IMR-90 (cell line): ENCODE measurements at regions not wholly inside any gene's neighbourhood (a gene's known extent, or its start where the extent isn't known, plus 50 kb on each side); places are given as distances from the start of the nearest gene placed in this dataset.

Experiments
- ATAC-seq: fragments of 200-7000 bp; cut with Tn5 transposase; 2 replicates; pipeline ENCODE4 v1.9.1; 2020; ENCODE audit warnings: low read depth, mild to moderate bottlenecking, moderate library complexity
- BruUV-seq: library from RNA; stranded (reverse); fragments of 400-500 nt; replicated peaks from 2 replicates; lab custom pipeline; 2021; lab: Mats Ljungman, UMichigan
- CTCF ChIA-PET: fragments of 300-600 bp; formaldehyde crosslinking; extraction: SDS; loops from one replicate; lab custom pipeline; 2021; ENCODE audit warnings: antibody characterized with exemption; lab: Yijun Ruan, JAX
- POLR2A ChIA-PET: fragments of 300-600 bp; sonication (Branson Sonifier 250); formaldehyde crosslinking; loops from one replicate; lab custom pipeline; 2022; ENCODE audit warnings: antibody characterized with exemption; ENCODE audit not compliant: unreplicated experiment; lab: Charles Lee
- DNase-seq: peaks from one replicate; pipeline ENCODE4 v3.0.0; 2013
- H2AFZ ChIP-seq: replicated peaks from 2 replicates; pipeline ENCODE3; 2013; ENCODE audit warnings: low read length, mild to moderate bottlenecking; ENCODE audit not compliant: poor library complexity
- H2AK5ac ChIP-seq: 2 replicates; pipeline ENCODE4 v1.6.1; 2013; ENCODE audit warnings: low read depth, low read length, inconsistent platforms
- H2AK9ac ChIP-seq: replicated peaks from 2 replicates; pipeline ENCODE3; 2013; ENCODE audit warnings: mild to moderate bottlenecking, low read depth, low read length, moderate library complexity; ENCODE audit not compliant: poor library complexity
- H2BK120ac ChIP-seq: 2 replicates; pipeline ENCODE4 v1.6.1; 2013; ENCODE audit warnings: low read depth, low read length, inconsistent platforms
- H2BK15ac ChIP-seq: 3 replicates; pipeline ENCODE4 v1.6.1; 2013; ENCODE audit warnings: low read depth, low read length, inconsistent platforms
- H2BK20ac ChIP-seq: 2 replicates; pipeline ENCODE4 v1.6.1; 2013; ENCODE audit warnings: low read depth, mild to moderate bottlenecking, inconsistent platforms, low read length, moderate library complexity
- H2BK5ac ChIP-seq: 2 replicates; pipeline ENCODE4 v1.6.1; 2013; ENCODE audit warnings: mild to moderate bottlenecking, low read depth, low read length, inconsistent platforms; ENCODE audit not compliant: poor library complexity, severe bottlenecking
- H3K14ac ChIP-seq: replicated peaks from 2 replicates; pipeline ENCODE4 v1.6.1; 2013; ENCODE audit warnings: low read depth, low read length, inconsistent platforms
- H3K18ac ChIP-seq: 2 replicates; pipeline ENCODE4 v1.6.1; 2013; ENCODE audit warnings: low read depth, low read length, control low read depth
- H3K23ac ChIP-seq: 2 replicates; pipeline ENCODE4 v1.6.1; 2013; ENCODE audit warnings: low read depth, low read length, inconsistent platforms
- H3K27ac ChIP-seq: 2 replicates; pipeline ENCODE4 v1.5.1; 2013; ENCODE audit warnings: mild to moderate bottlenecking, control low read depth, low read length; ENCODE audit not compliant: insufficient read depth
- H3K27me3 ChIP-seq: 2 replicates; pipeline ENCODE4 v1.6.1; 2013; ENCODE audit warnings: low read length; ENCODE audit not compliant: control insufficient read depth, insufficient read depth
- H3K36me3 ChIP-seq: 2 replicates; pipeline ENCODE4 v1.6.1; 2013; ENCODE audit warnings: low read length, mixed read lengths; ENCODE audit not compliant: control insufficient read depth, insufficient read depth
- H3K4ac ChIP-seq: 2 replicates; pipeline ENCODE4 v1.6.1; 2013; ENCODE audit warnings: low read depth, low read length, inconsistent platforms
- H3K4me1 ChIP-seq: 2 replicates; pipeline ENCODE4 v1.6.1; 2013; ENCODE audit warnings: low read length, mixed read lengths; ENCODE audit not compliant: control insufficient read depth, insufficient read depth
- H3K4me2 ChIP-seq: 2 replicates; pipeline ENCODE4 v1.6.1; 2013; ENCODE audit warnings: low read depth, mild to moderate bottlenecking, control low read depth, low read length, moderate library complexity
- H3K4me3 ChIP-seq: 2 replicates; pipeline ENCODE4 v1.5.1; 2013; ENCODE audit warnings: low read depth, mild to moderate bottlenecking, control low read depth, low read length, moderate library complexity; ENCODE audit not compliant: insufficient read depth
- H3K56ac ChIP-seq: 2 replicates; pipeline ENCODE4 v1.6.1; 2013; ENCODE audit warnings: low read length, inconsistent platforms; ENCODE audit not compliant: insufficient read depth; ENCODE audit errors: extremely low read depth
- H3K79me1 ChIP-seq, 2 experiments: 2 replicates each; pipeline ENCODE4 v1.6.1; 2013; ENCODE audit warnings: low read length in 2 of 2, inconsistent platforms in 1 of 2, low read depth in 1 of 2
- H3K9ac ChIP-seq: 2 replicates; pipeline ENCODE4 v1.6.1; 2013; ENCODE audit warnings: low read depth, low read length, control low read depth
- H3K9me1 ChIP-seq: 2 replicates; pipeline ENCODE4 v1.6.1; 2013; ENCODE audit warnings: low read length, inconsistent platforms; ENCODE audit not compliant: insufficient read depth
- H3K9me3 ChIP-seq: 2 replicates; pipeline ENCODE4 v1.6.1; 2013; ENCODE audit warnings: low read length; ENCODE audit not compliant: control insufficient read depth, insufficient read depth
- H4K20me1 ChIP-seq: 2 replicates; pipeline ENCODE4 v1.6.1; 2013; ENCODE audit warnings: low read length, inconsistent platforms; ENCODE audit not compliant: insufficient read depth
- H4K5ac ChIP-seq: 2 replicates; pipeline ENCODE4 v1.6.1; 2013; ENCODE audit warnings: mild to moderate bottlenecking, low read depth, low read length, control low read depth
- H4K8ac ChIP-seq, 2 experiments: 2 replicates each; pipeline ENCODE4 v1.6.1; 2013; ENCODE audit warnings: low read depth in 2 of 2, low read length in 2 of 2, control low read depth in 1 of 2, inconsistent platforms in 1 of 2
- H4K91ac ChIP-seq: 2 replicates; pipeline ENCODE4 v1.6.1; 2013; ENCODE audit warnings: low read depth, low read length, inconsistent platforms; ENCODE audit not compliant: insufficient read depth
- MAFK ChIP-seq: IDR thresholded peaks from 2 replicates; pipeline ENCODE4 v1.6.1; 2012; ENCODE audit warnings: low read depth, low read length, improper control_type of control experiment
- MAZ ChIP-seq: IDR thresholded peaks from 2 replicates; pipeline ENCODE4 v1.6.1; 2012; ENCODE audit warnings: low read depth, mild to moderate bottlenecking, low read length, improper control_type of control experiment, moderate library complexity, borderline replicate concordance
- NFE2L2 ChIP-seq: fragments of 150-350 bp; IDR thresholded peaks from 2 replicates; pipeline ENCODE4 v1.6.1; 2016; ENCODE audit warnings: low read depth, mild to moderate bottlenecking, low read length
- WGBS, 2 experiments: methylation state at CpG; one replicate each; pipeline versions ENCODE4 v1.1.5 to v1.1.7; 2013; ENCODE audit warnings: missing lambda C conversion rate in 2 of 2; ENCODE audit not compliant: insufficient read length in 1 of 2; ENCODE audit errors: extremely low coverage in 2 of 2; 5-methylcytosine and 5-hydroxymethylcytosine counted together
- dilution Hi-C: fragments of 300-500 bp; cut with HindIII; formaldehyde crosslinking; loops from one replicate; pipeline ENCODE4 v1.14.3; 2018; ENCODE audit warnings: low sequenced_read_pairs; ENCODE audit not compliant: unreplicated experiment
- in situ Hi-C: fragments of 300-500 bp; cut with MboI; formaldehyde crosslinking; loops from 3 replicates; pipeline ENCODE4 v1.14.3; 2019; ENCODE audit warnings: low sequenced_read_pairs, inconsistent platforms, mixed read lengths
- intact Hi-C: fragments of 100-400 bp; cut with micrococcal nuclease; formaldehyde crosslinking; loops from 2 replicates; pipeline ENCODE4 v1.10.0; 2022
- TF ChIP-seq, protein P1 (sequence below): fragments of 150-350 bp; IDR thresholded peaks from 2 replicates; pipeline ENCODE4 v1.6.1; 2016; ENCODE audit warnings: low read depth, mild to moderate bottlenecking, low read length, moderate library complexity, borderline replicate concordance

DNA sequence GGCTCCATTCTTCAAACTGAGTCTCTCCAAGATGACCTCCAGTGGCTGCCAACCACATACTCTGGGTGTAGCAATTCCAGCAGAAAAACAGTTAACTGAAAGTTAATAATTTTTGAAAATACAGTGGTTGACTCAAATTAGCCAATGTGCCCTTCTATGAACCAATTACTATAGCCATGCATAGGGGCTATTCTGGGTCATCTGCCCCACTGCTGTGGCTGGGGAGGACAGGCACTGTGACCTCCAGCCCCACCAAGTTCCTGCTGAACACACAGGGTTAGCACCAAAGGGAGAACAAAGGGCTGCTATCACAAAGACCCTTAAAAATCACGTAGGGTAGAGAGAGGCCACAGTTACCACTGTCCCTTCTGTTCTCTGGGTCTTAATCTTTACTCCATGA lies 123.0 kb downstream of the IRS1 start:
- H3K18ac ChIP-seq, result no peak overlapping the region
- H3K4ac ChIP-seq, result no peak overlapping the region
- dilution Hi-C loops, result no loop called here
- no peak overlapping the region for H3K4me3 ChIP-seq
- no peaks in the 10 kb centered on the region for H4K20me1 ChIP-seq
- no peak overlapping the region for H3K14ac ChIP-seq
- no peaks in the 10 kb centered on the region for H3K9me1 ChIP-seq
- no CpG with 5 or more reads among the region's 1 CpG for WGBS, 2 experiments
- H4K91ac ChIP-seq, result no peak overlapping the region
- no peak overlapping the region for H3K23ac ChIP-seq
- H3K27ac ChIP-seq, result no peak overlapping the region
- in situ Hi-C loops, result no loop called here
- no peak overlapping the region for H3K9ac ChIP-seq
- H2BK5ac ChIP-seq, result no peak overlapping the region
- no TSS peak for BruUV-seq
- no peaks in the 10 kb centered on the region for H3K79me1 ChIP-seq
- no peak overlapping the region for H2BK20ac ChIP-seq
- H3K27me3 ChIP-seq, result no peaks in the 10 kb centered on the region
- ChIA-PET POLR2A (no interaction called here), CTCF (no interaction called here)
- H3K4me1 ChIP-seq, result peaks cover 6% of the 10 kb centered on the region
- no peak for TF ChIP-seq MAZ
- TF ChIP-seq, protein P1, sequence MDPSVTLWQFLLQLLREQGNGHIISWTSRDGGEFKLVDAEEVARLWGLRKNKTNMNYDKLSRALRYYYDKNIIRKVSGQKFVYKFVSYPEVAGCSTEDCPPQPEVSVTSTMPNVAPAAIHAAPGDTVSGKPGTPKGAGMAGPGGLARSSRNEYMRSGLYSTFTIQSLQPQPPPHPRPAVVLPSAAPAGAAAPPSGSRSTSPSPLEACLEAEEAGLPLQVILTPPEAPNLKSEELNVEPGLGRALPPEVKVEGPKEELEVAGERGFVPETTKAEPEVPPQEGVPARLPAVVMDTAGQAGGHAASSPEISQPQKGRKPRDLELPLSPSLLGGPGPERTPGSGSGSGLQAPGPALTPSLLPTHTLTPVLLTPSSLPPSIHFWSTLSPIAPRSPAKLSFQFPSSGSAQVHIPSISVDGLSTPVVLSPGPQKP, result no peak
- TF ChIP-seq NFE2L2, result no peak
- TF ChIP-seq MAFK, result no peak
- ATAC-seq (no peak), DNase-seq (no peak)
- H3K56ac ChIP-seq, result no peak overlapping the region
- intact Hi-C loops, result no loop called here
- H4K8ac ChIP-seq, result no peak overlapping the region
- H2AK5ac ChIP-seq, result no peak overlapping the region
- H3K9me3 ChIP-seq, result no peaks in the 10 kb centered on the region
- H2BK15ac ChIP-seq, result no peak overlapping the region
- no peak overlapping the region for H2AK9ac ChIP-seq
- no peak overlapping the region for H4K5ac ChIP-seq
- no peak overlapping the region for H2AFZ ChIP-seq
- no peaks in the 10 kb centered on the region for H3K36me3 ChIP-seq
- H3K4me2 ChIP-seq, result no peak overlapping the region
- no peak overlapping the region; the same call in 1 of the 2 replicates for H2BK120ac ChIP-seq
